ENCODE measurements at regions not wholly inside any gene's neighbourhood (a gene's known extent, or its start where the extent isn't known, plus 50 kb on each side); places are given as distances from the start of the nearest gene placed in this dataset.

DNA sequence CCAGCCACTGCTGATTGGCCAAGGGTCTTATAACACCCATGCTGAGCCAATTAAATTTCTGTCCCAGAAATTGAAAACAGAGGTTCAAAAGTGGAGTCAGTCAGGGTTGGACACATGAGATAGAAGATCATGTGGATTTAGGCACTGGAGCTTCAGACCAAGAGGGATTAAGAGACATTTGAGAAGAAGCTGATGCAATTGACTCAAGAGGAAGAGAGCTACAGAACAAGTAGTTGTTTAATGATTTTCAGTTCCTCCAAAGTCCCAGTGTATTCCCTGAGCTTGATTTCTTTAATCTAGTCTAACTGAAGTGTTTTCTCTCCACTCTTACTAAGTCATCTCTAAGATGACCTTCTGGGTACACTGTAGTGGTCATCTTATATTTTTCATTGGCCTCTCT, 227.1 kb downstream of the DUSP10 start:
- TF ChIP-seq, protein P1, sequence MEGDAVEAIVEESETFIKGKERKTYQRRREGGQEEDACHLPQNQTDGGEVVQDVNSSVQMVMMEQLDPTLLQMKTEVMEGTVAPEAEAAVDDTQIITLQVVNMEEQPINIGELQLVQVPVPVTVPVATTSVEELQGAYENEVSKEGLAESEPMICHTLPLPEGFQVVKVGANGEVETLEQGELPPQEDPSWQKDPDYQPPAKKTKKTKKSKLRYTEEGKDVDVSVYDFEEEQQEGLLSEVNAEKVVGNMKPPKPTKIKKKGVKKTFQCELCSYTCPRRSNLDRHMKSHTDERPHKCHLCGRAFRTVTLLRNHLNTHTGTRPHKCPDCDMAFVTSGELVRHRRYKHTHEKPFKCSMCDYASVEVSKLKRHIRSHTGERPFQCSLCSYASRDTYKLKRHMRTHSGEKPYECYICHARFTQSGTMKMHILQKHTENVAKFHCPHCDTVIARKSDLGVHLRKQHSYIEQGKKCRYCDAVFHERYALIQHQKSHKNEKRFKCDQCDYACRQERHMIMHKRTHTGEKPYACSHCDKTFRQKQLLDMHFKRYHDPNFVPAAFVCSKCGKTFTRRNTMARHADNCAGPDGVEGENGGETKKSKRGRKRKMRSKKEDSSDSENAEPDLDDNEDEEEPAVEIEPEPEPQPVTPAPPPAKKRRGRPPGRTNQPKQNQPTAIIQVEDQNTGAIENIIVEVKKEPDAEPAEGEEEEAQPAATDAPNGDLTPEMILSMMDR (IDR thresholded peaks at IDR 0.05; ENCODE audit: extremely low read depth in 1 of 2, insufficient read depth in 1 of 2, low read depth in 1 of 2, low read length in 2 of 2), result no peak
- no peak for TF ChIP-seq EZH2 (IDR thresholded peaks at IDR 0.05; ENCODE audit: borderline replicate concordance, low read depth, low read length, severe bottlenecking)
